Neuronal stem cell (in vitro differentiated cells): ENCODE measurements at regions not wholly inside any gene's neighbourhood (a gene's known extent, or its start where the extent isn't known, plus 50 kb on each side); places are given as distances from the start of the nearest gene placed in this dataset.
"Not testable (repeated sequence)": the region's sequence is repeated elsewhere in the genome, so short reads cannot be mapped to it uniquely, and the experiment has no call there.

Experiments
- DNase-seq: peaks from one replicate; pipeline ENCODE4 v3.0.0-alpha.2; 2013; ENCODE audit warnings: low spot score
- H2AFZ ChIP-seq: one replicate; pipeline ENCODE4 v1.6.1; 2013; ENCODE audit warnings: mild to moderate bottlenecking, low read length, inconsistent platforms
- H2AK5ac ChIP-seq: 2 replicates; pipeline ENCODE4 v1.6.1; 2013; ENCODE audit warnings: low read depth, mild to moderate bottlenecking, inconsistent platforms, low read length, moderate library complexity, mixed read lengths
- H2BK120ac ChIP-seq: 2 replicates; pipeline ENCODE4 v1.6.1; 2013; ENCODE audit warnings: low read depth, mild to moderate bottlenecking, inconsistent platforms, low read length, moderate library complexity, mixed read lengths
- H2BK12ac ChIP-seq: one replicate; pipeline ENCODE4 v1.6.1; 2013; ENCODE audit warnings: low read length, inconsistent platforms
- H2BK15ac ChIP-seq: 2 replicates; pipeline ENCODE4 v1.6.1; 2013; ENCODE audit warnings: mild to moderate bottlenecking, low read length, inconsistent platforms, mixed read lengths
- H2BK5ac ChIP-seq: one replicate; pipeline ENCODE4 v1.6.1; 2013; ENCODE audit warnings: inconsistent platforms, mild to moderate bottlenecking, low read length, moderate library complexity
- H3K14ac ChIP-seq: one replicate; pipeline ENCODE4 v1.6.1; 2013; ENCODE audit warnings: low read length, inconsistent platforms
- H3K18ac ChIP-seq: 2 replicates; pipeline ENCODE4 v1.6.1; 2013; ENCODE audit warnings: low read length, inconsistent platforms
- H3K23ac ChIP-seq: 2 replicates; pipeline ENCODE4 v1.6.1; 2013; ENCODE audit warnings: low read depth, mild to moderate bottlenecking, mixed read lengths, low read length, inconsistent platforms; ENCODE audit not compliant: poor library complexity
- H3K27ac ChIP-seq: replicated peaks from 3 replicates; pipeline ENCODE4 v1.5.1; 2013; ENCODE audit warnings: low read length, inconsistent platforms
- H3K27me3 ChIP-seq, 3 experiments: 2 replicates each; pipeline ENCODE4 v1.6.1; 2013; ENCODE audit warnings: low read length in 3 of 3, mild to moderate bottlenecking in 2 of 3, inconsistent platforms in 1 of 3, low read depth in 1 of 3, mixed read lengths in 1 of 3, moderate library complexity in 1 of 3; ENCODE audit not compliant: control insufficient read depth in 3 of 3, insufficient read depth in 3 of 3
- H3K36me3 ChIP-seq, 2 donors: replicated peaks in 1 of 2; 2 replicates each; pipeline ENCODE4 v1.6.1; 2013; ENCODE audit warnings: low read length in 2 of 2; ENCODE audit not compliant: control insufficient read depth in 2 of 2, insufficient read depth in 2 of 2
- H3K4ac ChIP-seq: 2 replicates; pipeline ENCODE4 v1.6.1; 2013; ENCODE audit warnings: inconsistent platforms, mild to moderate bottlenecking, low read length, moderate library complexity
- H3K4me1 ChIP-seq, 2 donors: 1 replicate in 1 of 2; 2 replicates in 1 of 2; pipeline ENCODE4 v1.6.1; 2013; ENCODE audit warnings: low read length in 2 of 2, low read depth in 1 of 2; ENCODE audit not compliant: control insufficient read depth in 2 of 2, insufficient read depth in 1 of 2
- H3K4me2 ChIP-seq: one replicate; pipeline ENCODE4 v1.6.1; 2013; ENCODE audit warnings: mild to moderate bottlenecking, low read length, inconsistent platforms; ENCODE audit not compliant: insufficient read depth, poor library complexity, severe bottlenecking
- H3K4me3 ChIP-seq, 2 donors: 2 replicates each; pipeline ENCODE4 v1.5.1; 2013; ENCODE audit warnings: low read length in 2 of 2, mild to moderate bottlenecking in 2 of 2, inconsistent platforms in 1 of 2, moderate library complexity in 1 of 2
- H3K79me1 ChIP-seq: one replicate; pipeline ENCODE4 v1.6.1; 2013; ENCODE audit warnings: low read depth, mild to moderate bottlenecking, inconsistent platforms, low read length, moderate library complexity
- H3K9ac ChIP-seq: one replicate; pipeline ENCODE4 v1.6.1; 2013; ENCODE audit warnings: mild to moderate bottlenecking, low read depth, low read length, inconsistent platforms; ENCODE audit not compliant: poor library complexity
- H3K9me3 ChIP-seq, 2 donors: replicated peaks in 1 of 2; 2 replicates each; pipeline versions ENCODE3 to v1.6.1; 2013; ENCODE audit warnings: low read length in 2 of 2, mild to moderate bottlenecking in 2 of 2, inconsistent platforms in 1 of 2, low read depth in 1 of 2, mixed read lengths in 1 of 2, moderate library complexity in 1 of 2; ENCODE audit not compliant: control insufficient read depth in 2 of 2, insufficient read depth in 1 of 2
- H4K8ac ChIP-seq: one replicate; pipeline ENCODE4 v1.6.1; 2013; ENCODE audit warnings: low read depth, mild to moderate bottlenecking, inconsistent platforms, low read length, moderate library complexity
- H4K91ac ChIP-seq: one replicate; pipeline ENCODE4 v1.6.1; 2013; ENCODE audit warnings: low read length, low read depth, mild to moderate bottlenecking, inconsistent platforms; ENCODE audit not compliant: poor library complexity
- WGBS, 2 donors: extraction: QIAGEN DNeasy Blood & Tissue Kit; methylation state at CpG; one replicate each; pipeline ENCODE4 v1.1.7; 2013; ENCODE audit warnings: missing lambda C conversion rate in 2 of 2, mixed read lengths in 1 of 2; ENCODE audit not compliant: insufficient read length in 2 of 2, insufficient replicate concordance in 1 of 2; ENCODE audit errors: extremely low coverage in 2 of 2; 5-methylcytosine and 5-hydroxymethylcytosine counted together

- WGBS, 2 donors: no CpG with 5 or more reads among the region's 15 CpGs
- not testable (repeated sequence) for H3K23ac ChIP-seq
- peak overlapping the region in 1 of 2 donors; percentile 20 for H3K4me3 ChIP-seq
These were observed 1611.6 kb downstream of the SPATA31A7 start for GRCh38 chr9:62801372-62801811.

GRCh38 chr9:62801961-62802718, 1612.3 kb downstream of the SPATA31A7 start:
- not testable (repeated sequence) for H3K4me1 ChIP-seq, H3K79me1 ChIP-seq, H2BK5ac ChIP-seq, H2BK120ac ChIP-seq, H2BK15ac ChIP-seq, H4K8ac ChIP-seq, H2AK5ac ChIP-seq, H3K36me3 ChIP-seq, H2BK12ac ChIP-seq, H3K4ac ChIP-seq, H3K27ac ChIP-seq, H4K91ac ChIP-seq
- peak overlapping the region; percentile 59 to 84 for H3K4me3 ChIP-seq
- peak overlapping the region; percentile 6 for H3K23ac ChIP-seq
- peak; percentile 84 for DNase-seq
- H3K9me3 ChIP-seq: peaks cover 0 to 28% of the 10 kb centered on the region in 2 donors
- WGBS, 2 donors: no CpG with 5 or more reads among the region's 63 CpGs
- H3K18ac ChIP-seq: peak overlapping the region; percentile 99
- peak overlapping the region; percentile 99 for H2AFZ ChIP-seq
- peaks cover 29 to 45% (median 37%) of the 10 kb centered on the region in 3 experiments for H3K27me3 ChIP-seq
- H3K9ac ChIP-seq: peak overlapping the region; percentile 60
- peak overlapping the region; percentile 83 for H3K4me2 ChIP-seq
- H3K14ac ChIP-seq: peak overlapping the region; percentile 89

More at GRCh38 chr9:62801372-62801811, 1611.6 kb downstream of the SPATA31A7 start:
- Histone ChIP-seq H3K9me3 (peaks cover 0 to 28% of the 10 kb centered on the region in 2 donors), H3K4me2 (peak overlapping the region; percentile 83), H3K27me3 (peaks cover 29 to 45% (median 37%) of the 10 kb centered on the region in 3 experiments)
- H3K9ac ChIP-seq, H3K27ac ChIP-seq, H3K79me1 ChIP-seq, H2AK5ac ChIP-seq, H3K4me1 ChIP-seq, H3K4ac ChIP-seq, H3K14ac ChIP-seq, H2BK15ac ChIP-seq, H4K8ac ChIP-seq, H4K91ac ChIP-seq, H2AFZ ChIP-seq, H2BK120ac ChIP-seq, DNase-seq, H3K36me3 ChIP-seq, H2BK12ac ChIP-seq, H3K18ac ChIP-seq, H2BK5ac ChIP-seq: not testable (repeated sequence)

- H3K79me1 ChIP-seq, H2BK12ac ChIP-seq, H3K14ac ChIP-seq, H2BK5ac ChIP-seq, H2BK15ac ChIP-seq, H3K4ac ChIP-seq, H3K9ac ChIP-seq, DNase-seq, H3K18ac ChIP-seq, H4K91ac ChIP-seq, H3K4me1 ChIP-seq, H4K8ac ChIP-seq, H3K23ac ChIP-seq, H3K36me3 ChIP-seq, H2AK5ac ChIP-seq, H3K27ac ChIP-seq, H2BK120ac ChIP-seq: not testable (repeated sequence)
- WGBS, 2 donors: no CpG with 5 or more reads among the region's 9 CpGs
- Histone ChIP-seq H3K4me2 (peak overlapping the region; percentile 83), H3K9me3 (peaks cover 0 to 28% of the 10 kb centered on the region in 2 donors), H3K27me3 (peaks cover 29 to 46% (median 37%) of the 10 kb centered on the region in 3 experiments), H2AFZ (peak overlapping the region; percentile 99), H3K4me3 (peak overlapping the region; percentile 59 to 84)
These were observed 1612.9 kb downstream of the SPATA31A7 start for GRCh38 chr9:62802719-62803079.

GRCh38 chr9:62803099-62803498, 1613.3 kb downstream of the SPATA31A7 start:
- not testable (repeated sequence) for H3K79me1 ChIP-seq, H3K4ac ChIP-seq, H2BK120ac ChIP-seq, H2AK5ac ChIP-seq, H4K8ac ChIP-seq, H2BK12ac ChIP-seq, H3K9ac ChIP-seq, H3K18ac ChIP-seq, H2BK15ac ChIP-seq, H3K23ac ChIP-seq, H3K14ac ChIP-seq, H3K36me3 ChIP-seq, H3K4me1 ChIP-seq, H4K91ac ChIP-seq, H3K4me2 ChIP-seq, H3K27ac ChIP-seq, H2BK5ac ChIP-seq, DNase-seq
- H3K9me3 ChIP-seq: peaks cover 0 to 28% of the 10 kb centered on the region in 2 donors
- peak overlapping the region; percentile 99 for H2AFZ ChIP-seq
- H3K27me3 ChIP-seq: peaks cover 29 to 49% (median 37%) of the 10 kb centered on the region in 3 experiments
- peak overlapping the region in 1 of 2 donors; percentile 26 for H3K4me3 ChIP-seq
- no CpG with 5 or more reads among the region's 2 CpGs for WGBS, 2 donors
